D721Med (cell line): ENCODE measurements at regions not wholly inside any gene's neighbourhood (a gene's known extent, or its start where the extent isn't known, plus 50 kb on each side); places are given as distances from the start of the nearest gene placed in this dataset.

Experiments used
- DNase-seq: peaks from one replicate; pipeline ENCODE4 v3.0.0; 2011; ENCODE audit warnings: low spot score; ENCODE audit not compliant: insufficient read length
- FAIRE-seq: peaks from 2 replicates; lab custom pipeline; 2011; peaks lifted over from hg19 to GRCh38; lab: Jason Lieb, UNC
- TF ChIP-seq, protein P1 (sequence below): IDR thresholded peaks from 2 replicates; pipeline ENCODE4 v1.5.1; 2012; ENCODE audit warnings: mild to moderate bottlenecking, control low read depth; ENCODE audit not compliant: insufficient read depth; ENCODE audit errors: missing control alignments

DNA sequence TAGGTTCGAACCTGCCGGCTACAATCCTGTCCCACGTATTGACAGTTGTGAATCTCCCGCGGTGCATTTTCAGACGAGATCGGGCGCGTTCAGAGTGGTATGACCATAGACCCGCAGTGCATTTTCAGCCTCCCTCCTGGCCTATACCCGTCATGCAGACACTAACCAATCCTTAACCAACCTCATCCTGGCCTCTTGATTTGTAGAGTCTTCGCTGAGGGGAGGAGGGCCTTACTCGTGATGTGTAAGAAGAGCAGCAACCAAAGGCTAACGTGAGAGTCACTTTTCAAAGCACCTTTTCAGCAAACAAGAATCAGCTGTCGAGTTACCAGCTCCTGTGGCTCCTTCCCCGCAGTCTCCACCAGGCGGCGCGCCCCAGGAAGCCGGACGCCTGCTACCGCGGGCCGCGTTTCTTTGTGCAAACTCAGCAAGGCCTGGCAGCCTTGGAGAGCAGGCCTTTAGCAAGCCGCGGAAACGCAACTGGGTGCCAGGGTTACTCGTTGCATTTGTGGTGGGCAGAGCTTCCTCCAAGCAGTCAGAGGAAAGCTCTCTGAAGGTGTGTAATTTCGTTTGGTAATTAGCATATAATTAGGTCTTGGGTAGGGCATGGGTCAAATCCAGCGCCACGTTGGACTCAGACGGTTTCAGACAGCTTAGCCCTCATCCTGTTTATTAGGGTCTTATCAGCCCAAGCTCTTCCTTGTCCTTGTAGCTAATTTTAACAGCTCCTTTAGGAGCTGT is 139.8 kb downstream of the OR2B2 start:
- DNase-seq (peak; percentile 60), FAIRE-seq (no peak)
- TF ChIP-seq, protein P1, sequence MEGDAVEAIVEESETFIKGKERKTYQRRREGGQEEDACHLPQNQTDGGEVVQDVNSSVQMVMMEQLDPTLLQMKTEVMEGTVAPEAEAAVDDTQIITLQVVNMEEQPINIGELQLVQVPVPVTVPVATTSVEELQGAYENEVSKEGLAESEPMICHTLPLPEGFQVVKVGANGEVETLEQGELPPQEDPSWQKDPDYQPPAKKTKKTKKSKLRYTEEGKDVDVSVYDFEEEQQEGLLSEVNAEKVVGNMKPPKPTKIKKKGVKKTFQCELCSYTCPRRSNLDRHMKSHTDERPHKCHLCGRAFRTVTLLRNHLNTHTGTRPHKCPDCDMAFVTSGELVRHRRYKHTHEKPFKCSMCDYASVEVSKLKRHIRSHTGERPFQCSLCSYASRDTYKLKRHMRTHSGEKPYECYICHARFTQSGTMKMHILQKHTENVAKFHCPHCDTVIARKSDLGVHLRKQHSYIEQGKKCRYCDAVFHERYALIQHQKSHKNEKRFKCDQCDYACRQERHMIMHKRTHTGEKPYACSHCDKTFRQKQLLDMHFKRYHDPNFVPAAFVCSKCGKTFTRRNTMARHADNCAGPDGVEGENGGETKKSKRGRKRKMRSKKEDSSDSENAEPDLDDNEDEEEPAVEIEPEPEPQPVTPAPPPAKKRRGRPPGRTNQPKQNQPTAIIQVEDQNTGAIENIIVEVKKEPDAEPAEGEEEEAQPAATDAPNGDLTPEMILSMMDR: peak; percentile 61

DNA sequence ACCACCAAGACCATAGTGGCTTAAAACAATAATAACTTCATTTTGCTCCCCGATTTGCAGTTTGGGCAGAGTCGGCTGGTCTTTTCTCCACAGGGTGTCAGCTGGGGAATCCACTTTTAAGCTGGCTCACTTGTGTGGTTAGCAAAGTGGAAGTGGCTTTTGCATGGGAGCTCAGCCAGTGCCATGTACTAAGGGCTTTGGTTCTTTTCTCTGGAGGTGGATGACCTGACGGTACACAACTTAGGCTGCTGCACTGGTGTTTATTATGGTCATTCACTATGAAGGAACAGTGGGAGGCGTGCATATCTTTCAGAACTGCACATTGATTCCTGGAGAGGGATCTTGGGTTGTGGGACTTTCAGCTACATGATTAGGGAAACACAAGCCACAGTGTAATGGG is 141.0 kb downstream of the OR2B2 start:
- TF ChIP-seq, protein P1: no peak
- no peak for FAIRE-seq
- DNase-seq: no peak

DNA sequence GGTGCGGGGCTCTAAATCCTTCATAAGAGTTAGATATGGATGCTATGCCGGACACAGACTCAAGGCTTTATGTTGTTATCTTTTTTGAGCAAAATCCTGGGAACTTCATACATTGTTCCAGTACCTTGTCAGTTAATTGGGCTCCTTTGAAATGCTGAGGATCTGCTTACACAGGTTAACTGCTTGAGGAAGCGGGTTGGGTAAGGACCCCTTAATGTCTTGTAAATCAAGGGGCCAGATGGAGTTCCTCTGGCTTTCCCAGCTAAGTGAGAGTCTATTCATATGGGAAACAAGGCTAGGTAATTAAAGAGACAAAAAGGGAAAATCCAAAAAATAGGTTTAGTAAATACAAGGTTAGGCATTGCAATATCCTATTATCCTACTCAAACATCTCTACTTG is 141.5 kb downstream of the OR2B2 start:
- TF ChIP-seq, protein P1: no peak
- FAIRE-seq (no peak), DNase-seq (no peak)

DNA sequence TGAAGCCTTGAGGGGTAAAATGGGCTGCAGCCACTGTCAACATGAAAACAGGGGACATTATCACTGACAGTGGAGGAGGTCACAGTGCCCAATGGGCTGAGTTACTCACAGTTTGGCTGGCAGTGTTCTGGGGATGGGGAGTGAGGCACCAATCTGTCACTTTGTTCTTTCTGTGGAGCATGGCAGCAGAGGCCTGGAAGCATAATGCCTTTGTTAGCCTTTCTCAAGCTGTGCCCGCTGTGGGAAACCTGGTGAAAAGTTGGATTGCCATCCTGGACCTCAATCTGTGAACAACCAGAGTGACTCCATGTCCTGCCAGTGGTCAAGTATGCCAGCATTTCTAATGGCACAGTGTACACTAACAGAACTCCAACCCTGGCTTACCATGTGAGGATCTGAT is 143.6 kb downstream of the OR2B2 start:
- DNase-seq: no peak
- TF ChIP-seq, protein P1: no peak
- no peak for FAIRE-seq

DNA sequence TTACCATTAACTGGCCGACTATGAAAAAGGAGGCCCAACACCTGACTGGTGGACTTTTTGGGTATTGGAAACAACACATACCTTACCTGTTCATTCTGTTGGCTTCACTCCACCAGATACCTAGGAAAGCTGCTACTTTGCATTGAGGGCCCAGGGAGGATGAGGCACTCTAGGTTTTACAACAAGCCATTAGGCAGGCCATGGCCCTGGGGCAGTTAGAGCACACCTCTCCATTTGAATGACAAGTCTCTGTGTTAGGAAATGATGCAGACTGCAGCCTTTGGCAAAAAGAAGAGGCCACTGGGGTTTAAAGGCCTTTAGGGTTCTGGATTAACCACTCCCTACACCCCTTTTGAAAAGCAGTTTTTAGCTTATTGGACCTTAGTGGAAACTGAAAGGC is 144.3 kb downstream of the OR2B2 start:
- no peak for DNase-seq
- TF ChIP-seq, protein P1: no peak
- FAIRE-seq: no peak

DNA sequence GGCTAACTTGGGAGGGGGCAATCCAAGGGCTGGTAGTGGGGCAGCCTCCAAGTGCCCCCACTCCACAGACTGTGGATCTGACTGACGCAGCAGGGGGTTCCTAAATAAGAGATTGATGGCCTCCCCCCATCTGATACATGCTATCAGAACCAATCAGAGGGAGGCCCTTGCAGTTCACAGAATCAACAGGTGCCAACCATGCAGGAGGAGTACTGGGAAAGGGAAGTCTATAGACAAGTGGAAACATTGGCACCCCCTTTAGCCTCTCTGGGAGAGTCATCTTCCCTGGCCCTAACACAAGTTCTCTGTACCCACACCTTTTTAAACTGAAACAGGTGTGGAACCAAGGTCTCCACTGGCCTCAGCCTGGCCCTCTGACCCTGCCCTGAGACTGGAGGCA is 145.8 kb downstream of the OR2B2 start:
- no peak for FAIRE-seq
- TF ChIP-seq, protein P1: no peak
- DNase-seq: no peak

DNA sequence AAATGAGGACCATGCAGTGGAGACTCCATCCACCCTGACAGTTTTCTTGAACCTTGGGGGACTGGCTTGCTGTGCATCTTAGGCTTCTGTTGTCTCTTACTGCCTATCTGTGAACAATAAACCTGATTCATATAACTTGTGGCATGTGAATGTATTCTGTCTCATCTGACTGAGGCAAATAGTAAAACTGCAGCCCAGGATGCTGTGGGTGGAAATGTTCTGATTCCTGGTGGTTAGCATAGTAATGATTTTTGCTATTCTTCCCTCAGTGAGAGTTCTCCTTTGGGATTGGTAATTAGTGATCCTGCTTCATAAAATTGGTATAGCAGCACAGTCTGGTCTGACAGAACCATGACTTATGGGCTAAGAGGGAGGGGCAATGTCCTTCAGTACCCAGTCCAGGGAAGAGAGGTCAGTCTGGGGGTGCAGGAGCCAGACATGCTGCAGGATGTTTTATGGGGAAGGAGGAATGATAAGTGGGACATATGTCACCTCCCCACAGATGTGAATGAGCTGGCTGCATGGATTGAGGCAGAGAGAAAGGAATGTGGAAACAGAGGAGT is 147.1 kb downstream of the OR2B2 start:
- TF ChIP-seq, protein P1: no peak
- no peak for DNase-seq
- no peak for FAIRE-seq
